GM18502 (cell line): ENCODE measurements at regions not wholly inside any gene's neighbourhood (a gene's known extent, or its start where the extent isn't known, plus 50 kb on each side); places are given as distances from the start of the nearest gene placed in this dataset.
"Not testable (repeated sequence)": the region's sequence is repeated elsewhere in the genome, so short reads cannot be mapped to it uniquely, and the experiment has no call there.

Experiments
- ATAC-seq: cut with Tn5 transposase; IDR thresholded peaks from one replicate; pipeline ENCODE4 v1.9.1; 2021; ENCODE audit warnings: mild to moderate bottlenecking; ENCODE audit not compliant: unreplicated experiment, poor library complexity

DNA sequence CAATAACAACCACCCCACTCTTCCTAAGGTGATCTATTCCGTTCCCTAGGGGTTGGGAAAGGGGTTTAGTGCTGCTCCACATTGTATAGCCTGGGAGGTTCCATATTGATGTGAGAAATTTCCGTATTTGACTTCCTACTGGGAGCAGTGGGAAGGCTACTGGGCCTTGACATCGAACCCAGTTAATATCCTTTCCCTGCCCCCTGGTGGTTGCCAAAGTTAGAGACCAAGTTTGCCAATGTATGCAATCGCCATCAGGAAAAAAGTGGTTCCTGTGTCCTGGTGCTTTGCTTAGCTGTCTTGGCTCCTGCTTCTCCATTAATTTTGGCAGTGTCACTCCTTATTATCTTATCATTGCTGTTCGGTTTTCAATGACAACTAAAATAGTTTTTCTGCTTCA is 914.9 kb downstream of the KCNJ2 start:
- no peak for ATAC-seq

DNA sequence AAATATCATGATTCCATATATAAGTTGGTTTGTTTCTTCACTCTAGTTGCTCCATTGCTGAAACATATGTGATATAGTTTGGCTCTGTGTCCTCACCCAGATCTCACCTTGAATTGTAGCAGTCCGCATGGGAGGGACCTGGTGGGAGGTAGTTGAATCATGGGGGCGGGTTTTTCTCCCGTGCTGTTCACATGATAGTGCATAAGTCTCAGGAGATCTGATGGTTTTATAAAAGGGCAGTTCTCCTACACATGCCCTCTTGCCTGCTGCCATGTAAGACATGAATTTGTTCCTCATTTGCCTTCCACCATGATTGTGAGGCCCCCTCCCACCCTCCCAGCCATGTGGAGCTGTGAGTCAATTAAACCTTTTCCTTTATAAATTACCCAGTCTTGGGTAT is 915.5 kb downstream of the KCNJ2 start:
- ATAC-seq = no peak

DNA sequence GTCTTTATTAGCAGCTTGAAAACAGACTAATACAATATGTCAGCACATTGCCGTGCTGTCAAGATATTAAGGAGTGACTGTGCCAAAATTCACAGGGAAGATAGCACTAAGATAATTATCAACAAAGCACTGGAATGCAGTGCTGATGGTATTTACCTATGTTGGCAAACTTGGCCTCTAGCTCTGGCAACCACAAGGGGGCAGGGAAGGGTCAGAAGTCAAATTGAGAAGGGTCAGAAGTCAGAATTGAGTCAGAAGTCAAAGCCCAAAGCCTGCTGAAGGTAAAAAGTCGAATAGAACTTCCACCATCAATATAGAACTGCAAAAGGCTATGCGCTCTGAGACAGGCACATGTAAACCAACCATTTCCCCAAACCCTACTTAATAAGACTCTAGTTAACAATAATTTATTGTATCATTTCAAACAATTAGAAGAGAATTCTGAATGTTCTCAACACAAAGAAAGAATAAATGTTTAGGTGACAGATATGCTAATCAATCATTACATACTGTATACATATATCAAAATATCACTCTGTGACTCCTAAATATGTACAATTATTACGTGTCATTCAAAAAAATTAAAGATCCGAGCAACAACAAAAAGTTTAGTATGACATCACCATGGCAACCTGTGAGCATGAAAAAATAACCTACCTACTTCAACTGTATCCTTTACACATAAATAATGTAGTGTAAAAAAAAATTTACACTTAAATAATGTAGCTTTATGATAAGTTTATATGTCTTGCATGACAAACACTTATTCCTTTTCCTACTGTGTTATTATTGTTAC is 916.1 kb downstream of the KCNJ2 start:
- ATAC-seq = no peak

DNA sequence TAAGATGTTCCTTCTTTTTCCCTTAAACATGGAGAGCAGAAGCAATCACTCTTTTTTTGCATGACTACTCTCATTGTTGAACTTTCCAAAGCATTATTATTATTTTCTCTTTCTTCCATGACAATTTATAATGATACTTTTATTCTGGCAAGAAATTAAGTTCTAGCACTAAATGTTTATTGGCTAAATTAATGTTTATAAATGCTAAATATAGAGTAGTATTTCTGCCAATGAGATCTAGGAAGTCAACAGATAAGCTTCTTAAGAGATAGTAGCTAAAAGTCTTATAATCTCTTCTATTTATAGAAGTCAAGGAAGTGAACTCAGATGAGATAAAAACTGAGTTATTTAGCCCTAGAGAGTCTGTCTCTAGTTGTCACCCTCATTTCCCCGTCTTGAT is 920.1 kb downstream of the KCNJ2 start:
- ATAC-seq = no peak

DNA sequence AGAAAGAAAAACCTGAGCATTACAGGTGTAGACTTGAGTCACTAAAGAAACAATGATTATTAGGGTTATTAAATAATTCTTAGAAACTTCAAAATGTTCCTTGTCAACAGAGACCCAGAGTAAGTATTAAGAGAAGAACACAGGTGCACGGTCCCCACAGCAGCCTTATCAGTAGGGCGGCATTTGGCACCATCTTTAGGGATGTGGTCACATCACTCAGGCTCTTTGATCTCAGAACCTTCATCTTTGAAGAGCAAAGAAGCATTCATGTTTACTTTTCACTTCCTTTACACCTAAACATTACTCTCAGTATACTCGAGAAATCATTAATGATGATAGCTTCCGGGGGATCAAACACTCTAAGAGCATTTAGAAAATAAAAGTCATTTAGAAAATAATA is 928.7 kb downstream of the KCNJ2 start:
- ATAC-seq = no peak

DNA sequence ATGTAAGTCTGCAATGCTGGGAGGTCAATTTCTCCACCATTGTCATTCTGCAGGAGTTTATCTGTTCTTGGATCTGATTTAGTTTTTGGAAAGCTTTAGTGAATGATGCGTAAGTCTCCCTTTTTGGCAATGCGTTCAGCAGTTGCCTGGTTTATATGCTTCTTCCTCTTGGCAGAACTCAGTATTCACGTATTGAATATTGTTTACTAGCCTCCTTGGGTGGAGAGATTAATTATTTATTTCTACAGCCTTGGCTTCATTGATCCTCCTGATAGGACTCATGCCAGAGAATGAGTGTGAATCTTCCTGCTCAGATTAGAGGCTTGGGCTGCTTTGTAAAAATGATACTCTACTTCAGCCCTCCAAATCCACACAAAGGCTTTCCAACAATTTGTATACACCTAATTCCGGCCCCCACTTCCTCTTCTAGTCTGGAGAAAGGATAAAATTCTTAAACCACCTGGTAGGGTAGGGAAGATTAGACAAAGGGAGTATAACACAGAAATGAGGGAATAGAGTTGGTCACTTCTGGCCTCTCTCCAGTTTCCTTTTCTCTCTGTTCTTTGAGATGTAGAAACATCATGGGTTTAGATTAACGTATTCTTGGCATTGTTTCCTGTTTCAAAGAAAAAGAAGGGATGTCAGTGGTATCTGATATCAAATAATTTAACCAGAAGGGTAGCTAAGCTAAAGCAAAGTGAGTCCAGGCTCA is 929.8 kb downstream of the KCNJ2 start:
- no peak for ATAC-seq

DNA sequence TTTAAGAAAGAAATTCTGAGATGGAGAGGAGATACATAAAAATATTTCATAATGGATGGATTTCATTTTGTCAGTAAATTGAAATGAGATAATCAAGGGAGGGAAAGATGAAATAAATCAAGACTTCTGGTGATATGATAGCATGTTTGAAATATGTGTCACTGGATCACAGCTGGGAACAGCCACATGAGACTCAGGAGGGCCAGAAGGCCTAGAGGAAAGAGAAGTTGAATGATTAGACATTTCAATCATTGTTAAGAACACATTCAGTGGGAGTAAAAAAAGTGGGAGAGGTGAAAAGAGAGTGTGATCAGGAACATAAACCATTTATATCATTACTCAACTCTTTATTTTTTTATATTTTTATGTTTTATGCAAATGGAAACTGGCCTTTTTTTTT is 933.4 kb downstream of the KCNJ2 start:
- no peak for ATAC-seq

DNA sequence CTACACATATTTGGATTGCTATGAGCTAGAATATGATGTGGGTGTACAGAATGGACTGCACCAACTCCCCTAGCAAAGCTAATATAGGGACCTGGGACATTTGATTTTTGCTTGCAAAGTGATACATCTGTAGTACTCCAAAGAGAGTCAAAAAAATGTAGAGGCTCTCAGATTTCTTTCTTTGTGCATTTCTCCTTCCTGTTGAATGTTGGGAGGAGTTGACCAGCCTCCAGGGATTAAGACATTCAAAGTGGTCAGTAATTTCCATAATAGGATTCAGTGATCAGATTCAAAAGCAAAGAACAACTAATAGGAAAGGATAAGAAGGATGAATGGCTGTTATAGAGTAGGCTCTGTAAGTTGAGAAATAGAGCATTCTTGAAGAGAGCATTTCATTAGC is 934.9 kb downstream of the KCNJ2 start:
- ATAC-seq = no peak

DNA sequence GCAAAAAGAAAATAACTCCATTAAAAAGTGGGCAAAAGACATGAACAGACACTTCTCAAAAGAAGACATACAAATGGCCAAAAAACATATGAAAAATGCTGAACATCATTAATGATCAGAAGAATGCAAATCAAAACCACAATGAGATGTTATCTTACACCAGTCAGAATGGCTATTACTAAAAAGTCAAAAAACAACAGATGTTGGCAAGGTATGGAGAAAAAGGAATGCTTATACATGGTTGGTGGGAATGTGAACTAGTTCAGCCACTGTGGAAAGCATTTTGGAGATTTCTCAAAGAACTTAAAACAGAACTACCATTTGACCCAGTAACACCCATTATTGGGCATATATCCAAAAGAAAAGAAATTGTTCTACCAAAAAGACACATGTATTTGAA is 936.7 kb downstream of the KCNJ2 start:
- not testable (repeated sequence) for ATAC-seq

DNA sequence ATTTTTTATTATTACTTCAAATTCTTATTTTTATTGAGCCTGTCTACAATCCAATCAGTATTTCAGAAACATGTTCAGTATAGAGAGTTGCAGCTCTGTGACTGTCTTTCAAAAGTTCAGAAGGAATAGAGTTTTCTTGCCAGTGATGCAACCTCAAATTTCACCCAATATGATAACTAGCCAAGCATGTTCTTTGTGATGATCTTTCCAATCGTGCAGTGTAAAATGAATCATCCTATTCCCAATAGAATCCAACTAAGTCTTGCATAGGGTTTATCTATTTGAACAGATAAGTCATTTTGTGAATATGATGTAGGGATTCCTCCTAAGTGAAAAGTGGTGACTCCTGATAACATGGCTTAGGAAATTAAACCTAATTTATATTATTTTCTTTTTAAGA is 937.8 kb downstream of the KCNJ2 start:
- ATAC-seq = no peak

DNA sequence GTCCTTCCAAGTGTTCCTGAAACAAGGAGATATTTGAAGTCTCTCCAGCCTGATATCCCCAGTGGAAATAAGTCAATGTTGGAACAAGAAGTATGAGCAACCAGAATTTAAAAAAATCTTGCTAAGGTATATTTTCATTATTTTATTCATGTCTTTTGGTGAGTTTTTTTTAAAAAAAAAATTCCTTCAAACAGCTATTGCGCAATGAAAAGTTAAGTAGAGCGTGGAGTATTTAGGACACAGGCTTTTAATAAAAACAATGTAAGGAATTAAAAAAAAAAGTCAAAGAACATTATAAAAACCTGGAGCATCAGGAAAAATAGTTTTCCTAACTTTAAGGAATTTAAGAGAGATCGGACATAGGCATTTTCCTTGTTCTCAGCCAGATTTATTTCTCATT is 940.4 kb downstream of the KCNJ2 start:
- no peak for ATAC-seq

DNA sequence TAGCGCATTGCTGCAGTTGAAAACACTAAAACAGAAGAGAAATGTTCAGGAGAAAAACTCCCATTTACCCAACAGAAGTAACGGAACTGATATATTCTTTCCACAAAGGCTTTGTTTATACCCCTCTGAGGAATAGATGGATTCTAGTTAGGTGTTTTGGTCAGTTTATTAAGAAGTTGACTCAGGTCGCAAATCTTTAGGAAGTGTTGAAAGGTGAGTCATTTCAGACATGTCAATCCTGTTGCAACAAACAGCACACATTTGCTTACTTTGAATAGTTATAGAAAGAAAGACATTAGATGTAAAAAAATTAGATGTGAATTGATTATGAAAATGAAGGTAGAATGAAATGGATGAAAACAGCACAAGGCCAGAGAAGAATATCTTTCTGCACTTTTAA is 941.0 kb downstream of the KCNJ2 start:
- ATAC-seq = no peak

DNA sequence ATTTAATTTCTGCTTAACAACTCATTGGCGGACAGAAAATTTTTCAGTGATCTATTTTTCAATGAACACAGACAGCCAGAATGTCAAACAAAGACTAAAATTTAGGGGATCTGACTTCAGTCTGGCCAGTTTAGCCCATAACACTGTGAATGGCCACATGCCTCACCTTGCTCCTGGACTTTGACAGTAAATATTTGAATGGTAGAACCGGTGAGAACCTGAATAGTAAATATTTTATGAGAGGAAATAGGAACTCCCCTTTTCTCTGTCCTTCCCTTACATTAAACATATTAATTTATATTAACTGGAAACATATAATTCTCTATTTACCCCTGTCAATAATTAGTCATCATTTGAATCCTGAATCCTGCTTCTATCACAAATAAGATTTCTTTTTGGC is 942.1 kb downstream of the KCNJ2 start:
- no peak for ATAC-seq

DNA sequence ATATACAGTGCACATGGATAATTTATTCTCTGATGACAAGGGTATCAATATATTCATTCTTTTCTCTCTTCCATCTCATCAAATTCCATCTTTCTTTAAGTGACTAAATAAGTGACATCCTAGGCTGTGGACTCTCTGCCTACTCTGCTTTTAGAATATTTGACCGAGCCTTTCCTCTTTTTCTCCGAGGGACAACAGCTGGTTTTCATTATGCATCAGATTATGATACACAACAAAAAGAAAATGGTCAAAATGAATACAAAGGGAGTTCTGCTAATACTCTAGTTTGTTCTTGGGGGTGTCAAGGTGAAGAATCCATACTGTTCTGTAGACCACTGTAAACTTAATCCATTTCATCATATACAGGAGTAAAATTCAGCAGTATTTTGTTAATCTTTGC is 942.6 kb downstream of the KCNJ2 start:
- ATAC-seq = no peak

DNA sequence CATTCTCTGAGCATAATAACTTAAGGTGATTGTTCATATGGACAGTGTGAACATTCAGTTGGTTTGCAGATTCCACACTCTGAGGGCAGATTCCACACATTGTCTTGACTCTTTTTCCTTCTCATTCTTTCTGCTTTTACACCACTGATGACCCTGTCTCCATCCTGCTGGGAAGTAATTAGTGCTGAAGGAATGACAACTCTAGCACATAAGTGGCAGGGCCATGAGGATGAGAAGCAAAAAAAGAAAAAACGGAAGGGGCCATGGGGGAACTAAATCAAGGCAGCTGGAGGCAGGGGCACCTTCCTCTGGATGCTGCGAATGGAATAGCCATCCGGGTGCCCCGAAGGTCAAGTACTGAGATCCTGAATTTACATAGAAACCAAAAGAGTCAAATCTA is 944.0 kb downstream of the KCNJ2 start:
- no peak for ATAC-seq

DNA sequence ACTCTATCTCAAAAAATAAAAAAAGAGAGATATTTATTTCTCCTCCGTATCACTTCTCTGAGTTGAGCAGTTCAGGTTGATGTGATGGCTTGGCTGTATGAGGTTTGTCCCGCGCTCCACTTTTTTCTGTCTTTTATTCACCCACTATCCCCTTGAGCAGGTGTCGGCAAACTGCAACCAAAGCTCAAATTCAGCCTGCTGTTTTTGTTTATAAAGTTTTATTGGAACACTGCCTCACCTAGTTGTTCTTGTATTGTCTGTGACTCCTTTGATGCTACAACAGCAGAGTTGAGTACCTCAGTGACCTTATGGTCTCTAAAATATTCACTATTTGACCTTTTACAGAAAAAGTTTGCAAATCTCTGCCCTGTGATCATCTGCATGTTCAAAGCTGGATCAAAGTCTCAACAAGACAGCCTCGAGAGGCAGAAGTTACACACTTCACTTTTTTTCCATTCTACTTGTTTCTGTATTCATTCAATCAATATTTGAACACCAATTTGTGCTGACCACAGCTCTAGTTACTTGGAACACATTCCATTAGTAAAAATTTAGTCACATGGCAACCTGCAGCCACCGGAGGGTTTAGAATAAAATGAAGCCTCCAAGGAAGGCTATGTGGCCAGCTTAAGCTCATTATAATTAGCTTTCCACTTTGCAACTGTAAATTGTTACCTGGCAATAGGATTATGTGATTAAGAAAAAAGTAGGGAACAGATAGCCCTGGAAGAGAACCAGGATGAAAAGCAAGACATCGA is 945.8 kb downstream of the KCNJ2 start:
- ATAC-seq = no peak

DNA sequence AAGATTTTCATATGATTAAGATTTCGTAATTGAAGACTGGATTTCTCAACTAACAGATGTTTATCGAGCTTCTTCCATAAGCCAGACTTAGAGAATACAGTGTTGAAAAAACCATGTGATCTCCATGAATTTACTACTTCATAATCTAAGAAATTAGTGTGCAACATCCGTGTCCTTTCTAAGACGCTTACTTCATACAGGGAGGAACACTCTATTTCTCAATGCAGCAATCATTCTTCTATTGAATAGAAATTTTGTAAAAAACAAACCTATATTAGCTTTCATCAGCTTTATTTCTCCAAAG is 946.3 kb downstream of the KCNJ2 start:
- ATAC-seq = no peak

DNA sequence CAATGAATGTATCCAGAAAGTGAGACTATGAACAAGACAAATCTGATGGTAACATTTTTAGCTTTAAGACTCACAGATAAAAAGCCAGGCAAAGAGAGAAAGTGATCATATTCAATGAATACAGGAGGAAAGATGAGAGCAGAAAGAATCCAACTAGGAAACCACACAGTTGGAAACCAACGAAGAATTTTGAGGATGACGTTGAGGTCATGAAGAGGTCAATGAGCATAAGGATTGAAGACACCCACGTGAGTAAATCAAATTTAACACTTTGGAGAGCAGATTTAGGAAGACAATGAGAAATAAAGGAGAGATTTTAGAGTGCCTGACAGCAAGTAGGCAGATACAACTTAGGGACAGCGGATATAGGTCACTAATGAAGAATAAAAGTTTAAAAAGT is 948.1 kb downstream of the KCNJ2 start:
- no peak for ATAC-seq

DNA sequence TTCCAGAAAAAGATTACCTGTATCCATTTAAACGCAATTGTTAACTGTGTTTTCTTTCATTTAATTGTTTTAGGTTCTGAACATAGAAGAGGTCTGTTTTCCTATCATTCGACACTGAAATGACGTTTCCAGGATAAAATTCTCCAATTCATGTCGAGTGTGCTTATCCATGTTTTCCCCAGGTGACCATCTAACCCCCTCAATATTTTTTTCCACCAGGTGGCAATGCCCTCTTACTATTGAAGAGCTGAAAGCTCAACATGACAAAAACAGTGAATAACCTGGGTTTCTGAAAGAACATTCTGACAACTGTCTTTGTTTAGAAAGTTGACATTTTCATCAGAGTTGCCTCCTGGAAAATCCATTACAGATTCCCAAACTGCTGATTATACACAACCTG is 948.7 kb downstream of the KCNJ2 start:
- ATAC-seq = no peak

DNA sequence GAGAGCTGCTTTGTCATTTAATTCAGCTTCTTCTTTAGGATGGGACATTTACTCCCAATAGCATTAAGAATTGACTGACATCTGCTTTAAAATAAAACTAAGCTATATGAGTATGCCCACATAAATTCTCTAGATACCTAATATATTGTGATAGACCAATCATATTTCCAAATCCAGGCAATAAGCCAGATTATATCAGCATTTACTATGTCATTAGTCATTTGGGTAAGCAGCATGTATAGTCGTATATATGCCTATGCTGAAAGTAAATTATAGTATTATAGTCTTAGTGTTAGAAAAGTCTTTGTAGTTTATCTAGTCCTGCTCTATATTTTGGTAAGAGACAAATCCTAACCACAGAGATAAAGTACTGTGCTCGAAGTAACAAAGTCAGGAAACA is 958.1 kb downstream of the KCNJ2 start:
- ATAC-seq = no peak

DNA sequence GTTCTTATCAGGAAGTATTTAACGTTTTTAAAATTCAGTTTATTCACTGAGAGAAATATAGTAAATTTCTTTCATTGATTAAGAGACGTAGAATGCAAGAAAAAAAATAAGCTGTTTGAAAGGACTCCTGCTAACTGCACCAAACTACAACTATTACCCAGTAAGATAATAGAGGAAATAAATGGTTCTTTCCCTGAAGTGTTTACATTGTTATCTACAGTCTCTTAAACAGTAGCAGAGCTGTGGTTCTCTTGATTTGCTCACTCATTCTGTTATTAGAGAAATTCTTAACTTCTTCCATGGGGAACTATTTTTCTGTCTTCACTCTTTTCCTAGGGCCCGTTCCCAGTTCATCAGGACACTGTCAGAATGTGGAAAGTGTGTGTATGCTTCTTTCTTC is 973.0 kb downstream of the KCNJ2 start:
- ATAC-seq = no peak

DNA sequence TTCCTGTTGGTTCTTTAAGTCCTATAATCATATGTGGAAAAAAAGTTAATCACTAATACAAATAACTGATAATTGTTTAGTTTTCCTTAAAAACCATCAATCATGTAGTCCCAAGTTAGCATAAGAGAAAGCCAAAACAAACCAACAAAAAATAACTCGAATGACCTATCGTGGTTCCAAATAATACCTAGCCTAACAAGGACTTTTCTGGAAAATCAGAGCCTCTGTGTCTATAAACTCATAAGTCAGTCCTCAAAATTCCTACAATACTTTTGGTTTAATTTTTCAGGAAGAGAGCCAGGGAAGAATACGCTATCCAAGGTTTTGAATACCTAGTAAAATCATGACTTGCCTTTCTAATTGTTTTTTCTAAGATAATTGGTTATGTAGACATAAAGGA is 975.3 kb upstream of the SOX9 start:
- no peak for ATAC-seq
